GM18498 (cell line): ENCODE measurements at regions not wholly inside any gene's neighbourhood (a gene's known extent, or its start where the extent isn't known, plus 50 kb on each side); places are given as distances from the start of the nearest gene placed in this dataset.
"Not testable (repeated sequence)": the region's sequence is repeated elsewhere in the genome, so short reads cannot be mapped to it uniquely, and the experiment has no call there.

Source experiments
- ATAC-seq: cut with Tn5 transposase; IDR thresholded peaks from one replicate; pipeline ENCODE4 v1.9.1; 2021; ENCODE audit warnings: mild to moderate bottlenecking, moderate library complexity; ENCODE audit not compliant: unreplicated experiment

DNA sequence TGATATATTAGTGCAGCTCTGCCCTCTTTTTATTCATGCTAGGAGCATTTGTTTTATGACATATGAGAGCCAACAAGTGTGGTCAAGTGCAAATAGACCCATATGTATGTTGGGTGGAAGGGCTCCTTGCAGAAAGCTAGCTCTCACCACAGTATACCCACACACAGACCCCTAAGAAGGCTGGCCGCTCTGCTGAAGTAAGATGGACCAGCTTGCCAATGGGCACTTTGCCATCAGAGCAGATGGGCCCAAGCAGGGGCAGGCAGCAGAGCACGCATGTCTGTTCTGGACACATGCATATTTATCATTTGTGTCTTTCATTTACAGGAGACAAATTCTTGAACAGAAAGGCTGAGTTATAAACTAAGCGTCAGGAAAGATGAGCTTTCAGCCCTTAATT, 187.5 kb upstream of the DTNA start:
- no peak for ATAC-seq

DNA sequence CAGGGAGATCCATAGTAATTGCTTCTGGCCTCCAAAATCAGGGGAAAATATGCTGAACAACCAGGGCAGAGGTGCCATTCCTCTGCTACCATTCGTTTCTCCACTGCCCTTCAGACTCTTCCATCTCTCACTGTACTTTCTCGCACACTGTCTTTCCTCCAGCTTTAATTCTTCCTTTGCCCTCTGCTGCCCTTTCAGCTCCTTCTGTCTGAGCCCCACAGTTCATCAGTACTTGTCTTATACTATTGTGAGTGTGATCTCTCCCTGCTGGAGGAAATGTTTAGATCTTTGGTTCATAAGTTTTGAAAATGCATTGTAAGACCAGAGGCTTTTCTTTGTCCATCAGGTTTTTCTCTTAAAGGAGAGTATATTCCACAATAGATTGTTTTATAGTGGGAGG, 184.9 kb upstream of the DTNA start:
- no peak for ATAC-seq

DNA sequence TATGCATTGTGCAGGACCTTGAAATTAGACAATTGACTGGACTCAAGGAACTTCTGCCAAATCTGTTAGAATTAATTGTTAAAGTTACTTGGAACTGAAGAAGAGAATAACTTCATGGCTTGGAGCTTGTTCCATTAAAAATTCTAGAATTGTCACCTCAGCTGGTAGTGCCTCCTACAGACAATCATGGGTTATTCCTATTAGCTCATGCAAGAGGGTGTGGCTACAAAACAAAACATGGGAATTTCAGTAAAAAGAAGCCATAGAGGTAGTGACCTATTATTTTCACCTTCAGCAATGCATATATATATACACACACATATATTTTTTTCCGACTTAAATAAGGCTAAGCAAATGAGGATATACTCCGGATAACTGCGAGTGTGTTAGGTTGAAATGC, 181.9 kb upstream of the DTNA start:
- ATAC-seq: no peak

- ATAC-seq: no peak
Observed at GRCh38 chr18:34529358-34530335, 180.5 kb upstream of the DTNA start.

- no peak for ATAC-seq
Observed at GRCh38 chr18:34531110-34531509, 179.0 kb upstream of the DTNA start.

DNA sequence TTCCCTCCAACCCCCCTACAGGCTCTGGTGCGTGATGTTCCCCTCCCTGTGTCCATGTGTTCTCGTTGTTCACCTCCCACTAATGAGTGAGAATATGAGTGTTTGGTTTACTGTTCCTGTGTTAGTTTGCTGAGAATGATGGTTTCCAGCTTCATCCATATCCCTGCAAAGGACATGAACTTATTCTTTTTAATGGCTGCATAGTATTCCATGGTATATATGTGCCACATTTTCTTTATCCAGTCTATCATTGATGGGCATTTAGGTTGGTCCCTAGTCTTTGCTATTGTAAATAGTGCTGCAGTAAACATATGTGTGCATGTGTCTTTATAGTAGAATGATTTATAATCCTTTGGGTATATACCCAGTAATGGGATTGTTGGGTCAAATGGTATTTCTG, 175.5 kb upstream of the DTNA start:
- not testable (repeated sequence) for ATAC-seq

GRCh38 chr18:34540897-34541296, 169.2 kb upstream of the DTNA start:
- no peak for ATAC-seq

DNA sequence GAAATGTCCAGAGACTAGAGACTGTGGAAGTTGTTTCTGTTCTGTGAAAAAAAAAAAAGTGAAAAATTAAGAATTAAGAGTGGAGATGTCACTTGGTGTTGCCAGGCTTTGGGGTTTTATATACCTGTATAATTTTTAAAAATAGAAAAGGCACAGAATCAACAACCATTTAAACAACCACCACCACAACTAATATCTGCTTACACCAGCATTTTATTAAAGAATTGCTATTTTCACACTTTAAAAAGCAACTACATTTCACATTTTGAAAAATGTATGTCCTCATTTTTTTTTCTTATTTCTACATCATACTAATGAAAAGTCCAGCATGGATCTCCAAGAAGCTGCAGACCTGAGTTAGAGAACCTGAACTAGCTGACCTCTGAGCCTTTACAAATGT, 167.5 kb upstream of the DTNA start:
- ATAC-seq: no peak

- ATAC-seq: no peak
Observed at GRCh38 chr18:34543356-34543755, 166.7 kb upstream of the DTNA start.

DNA sequence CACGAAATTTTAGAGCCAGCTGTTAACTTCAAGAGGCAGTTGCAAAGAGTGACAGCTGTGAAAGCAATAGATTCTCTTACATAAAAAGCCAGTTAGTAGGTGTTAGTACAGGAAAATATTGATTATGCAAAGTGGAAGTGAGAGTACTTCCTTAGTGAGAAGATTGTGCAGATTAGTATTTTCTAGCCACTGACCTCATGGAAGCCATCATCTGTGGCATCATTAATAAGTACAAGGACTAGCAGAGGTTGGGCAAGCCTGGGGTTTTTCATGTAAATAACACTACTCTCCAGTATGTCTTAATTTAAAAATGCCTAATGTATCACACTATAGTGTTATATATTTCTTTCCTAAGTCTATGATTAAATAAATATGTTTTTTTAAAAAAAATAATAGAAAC, 166.2 kb upstream of the DTNA start:
- no peak for ATAC-seq

- ATAC-seq: no peak
Observed at GRCh38 chr18:34544930-34545329, 165.2 kb upstream of the DTNA start.

GRCh38 chr18:34548120-34548972, 161.8 kb upstream of the DTNA start:
- no peak for ATAC-seq

DNA sequence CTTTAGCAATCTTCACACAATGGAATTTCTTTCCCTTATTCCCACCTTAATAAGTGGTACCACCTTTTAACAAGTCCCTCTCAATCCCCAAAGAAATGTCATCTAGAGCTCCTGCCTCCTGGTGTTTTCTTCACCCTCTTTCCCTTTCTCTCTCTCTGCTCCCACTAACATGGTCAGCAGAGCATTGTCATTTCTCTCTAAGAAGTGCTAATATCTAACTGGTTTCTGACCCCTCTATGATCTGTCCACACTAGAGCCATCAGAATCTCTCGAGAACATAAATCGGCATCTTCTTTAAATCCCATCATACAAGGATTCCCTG, 161.2 kb upstream of the DTNA start:
- ATAC-seq: no peak

GRCh38 chr18:34549367-34549766, 160.7 kb upstream of the DTNA start:
- ATAC-seq: no peak

DNA sequence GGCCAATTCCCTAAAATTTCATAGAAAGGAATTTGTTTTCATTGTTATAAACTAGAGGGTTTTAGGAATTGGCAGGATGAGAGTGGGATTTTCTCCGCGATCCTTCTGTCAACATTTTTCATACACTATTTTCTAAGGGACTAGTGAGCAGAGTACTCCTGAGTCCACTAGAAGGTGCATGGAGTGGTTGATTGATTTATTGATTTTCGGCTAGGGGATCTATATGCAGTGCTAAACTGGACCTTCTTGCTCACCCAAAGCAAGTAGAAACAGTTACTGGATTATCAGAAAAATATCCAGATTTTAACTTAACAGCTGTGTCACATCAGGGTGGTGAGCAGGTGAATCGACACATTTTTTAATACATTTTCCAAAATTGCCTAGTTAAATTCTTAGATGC, 159.9 kb upstream of the DTNA start:
- ATAC-seq: no peak

- no peak for ATAC-seq
Observed at GRCh38 chr18:34550902-34551301, 159.2 kb upstream of the DTNA start.

GRCh38 chr18:34551824-34552223, 158.3 kb upstream of the DTNA start:
- ATAC-seq: no peak

- no peak for ATAC-seq
Observed at GRCh38 chr18:34562252-34562870, 147.7 kb upstream of the DTNA start.

GRCh38 chr18:34567857-34568256, 142.2 kb upstream of the DTNA start:
- no peak for ATAC-seq

DNA sequence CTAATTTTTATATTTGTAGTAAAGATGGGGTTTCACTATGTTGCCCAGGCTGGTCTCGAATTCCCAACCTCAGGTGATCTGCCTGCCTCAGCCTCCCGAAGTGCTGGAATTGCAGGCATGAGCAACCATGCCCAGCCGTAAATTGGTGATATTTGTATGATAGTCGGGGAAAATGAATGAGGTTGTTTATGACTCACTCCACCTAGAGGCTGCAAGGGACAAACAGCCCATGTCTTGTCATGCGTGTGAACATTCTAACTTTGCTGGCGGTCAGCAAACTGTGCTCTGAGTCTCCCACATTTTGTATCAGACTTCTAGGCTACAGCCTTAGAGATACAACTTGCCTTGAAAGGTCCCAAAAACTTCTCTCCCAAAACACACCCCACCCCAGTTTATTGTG, 133.5 kb upstream of the DTNA start:
- no peak for ATAC-seq

DNA sequence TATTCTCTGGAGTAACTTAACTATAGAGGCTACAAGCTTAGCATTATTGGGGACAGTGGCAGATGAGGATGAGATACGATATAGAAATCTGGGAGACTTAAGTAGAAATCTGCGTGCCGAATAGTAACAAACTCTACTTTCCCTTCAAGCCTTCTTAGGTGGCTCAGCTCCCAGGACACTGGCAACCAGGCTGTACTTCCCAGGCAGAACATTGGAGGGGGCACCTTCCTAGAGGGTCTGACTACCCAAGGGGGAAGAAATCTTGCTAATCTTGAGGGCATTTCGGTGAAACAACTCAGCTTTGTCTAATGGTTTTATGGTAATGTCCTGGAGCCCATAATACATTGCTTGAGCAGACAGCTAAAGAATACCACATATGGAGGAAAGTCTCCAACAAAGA, 126.2 kb upstream of the DTNA start:
- no peak for ATAC-seq

DNA sequence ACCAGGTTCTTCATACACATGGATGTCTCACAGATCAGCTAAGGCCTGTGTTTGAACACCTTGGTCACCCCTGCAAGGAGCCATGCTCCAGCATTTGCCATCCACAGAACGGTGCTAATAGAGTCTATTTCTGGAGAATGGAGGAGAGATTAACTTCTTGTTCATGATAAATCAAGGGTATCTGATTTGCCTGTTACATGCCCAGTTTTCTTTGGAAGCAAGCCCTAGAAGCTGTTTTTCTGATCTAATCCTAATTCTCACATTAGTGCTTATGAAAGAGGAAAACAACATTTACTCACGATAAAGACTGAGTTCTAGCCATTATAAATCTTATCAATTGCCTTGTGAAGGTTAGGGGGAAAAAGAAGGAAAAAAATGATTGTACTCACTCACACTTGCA, 119.6 kb upstream of the DTNA start:
- ATAC-seq: no peak
